IMR-90 (cell line): ENCODE measurements at regions not wholly inside any gene's neighbourhood (a gene's known extent, or its start where the extent isn't known, plus 50 kb on each side); places are given as distances from the start of the nearest gene placed in this dataset.

Source experiments
- ATAC-seq: fragments of 200-7000 bp; cut with Tn5 transposase; 2 replicates; pipeline ENCODE4 v1.9.1; 2020; ENCODE audit warnings: low read depth, mild to moderate bottlenecking, moderate library complexity
- BruUV-seq: library from RNA; stranded (reverse); fragments of 400-500 nt; replicated peaks from 2 replicates; lab custom pipeline; 2021; lab: Mats Ljungman, UMichigan
- CTCF ChIA-PET: fragments of 300-600 bp; formaldehyde crosslinking; extraction: SDS; loops from one replicate; lab custom pipeline; 2021; ENCODE audit warnings: antibody characterized with exemption; lab: Yijun Ruan, JAX
- POLR2A ChIA-PET: fragments of 300-600 bp; sonication (Branson Sonifier 250); formaldehyde crosslinking; loops from one replicate; lab custom pipeline; 2022; ENCODE audit warnings: antibody characterized with exemption; ENCODE audit not compliant: unreplicated experiment; lab: Charles Lee
- DNase-seq: peaks from one replicate; pipeline ENCODE4 v3.0.0; 2013
- H2AFZ ChIP-seq: replicated peaks from 2 replicates; pipeline ENCODE3; 2013; ENCODE audit warnings: low read length, mild to moderate bottlenecking; ENCODE audit not compliant: poor library complexity
- H2AK5ac ChIP-seq: 2 replicates; pipeline ENCODE4 v1.6.1; 2013; ENCODE audit warnings: low read depth, low read length, inconsistent platforms
- H2AK9ac ChIP-seq: replicated peaks from 2 replicates; pipeline ENCODE3; 2013; ENCODE audit warnings: mild to moderate bottlenecking, low read depth, low read length, moderate library complexity; ENCODE audit not compliant: poor library complexity
- H2BK120ac ChIP-seq: 2 replicates; pipeline ENCODE4 v1.6.1; 2013; ENCODE audit warnings: low read depth, low read length, inconsistent platforms
- H2BK15ac ChIP-seq: 3 replicates; pipeline ENCODE4 v1.6.1; 2013; ENCODE audit warnings: low read depth, low read length, inconsistent platforms
- H2BK20ac ChIP-seq: 2 replicates; pipeline ENCODE4 v1.6.1; 2013; ENCODE audit warnings: low read depth, mild to moderate bottlenecking, inconsistent platforms, low read length, moderate library complexity
- H2BK5ac ChIP-seq: 2 replicates; pipeline ENCODE4 v1.6.1; 2013; ENCODE audit warnings: mild to moderate bottlenecking, low read depth, low read length, inconsistent platforms; ENCODE audit not compliant: poor library complexity, severe bottlenecking
- H3K14ac ChIP-seq: replicated peaks from 2 replicates; pipeline ENCODE4 v1.6.1; 2013; ENCODE audit warnings: low read depth, low read length, inconsistent platforms
- H3K18ac ChIP-seq: 2 replicates; pipeline ENCODE4 v1.6.1; 2013; ENCODE audit warnings: low read depth, low read length, control low read depth
- H3K23ac ChIP-seq: 2 replicates; pipeline ENCODE4 v1.6.1; 2013; ENCODE audit warnings: low read depth, low read length, inconsistent platforms
- H3K27ac ChIP-seq: 2 replicates; pipeline ENCODE4 v1.5.1; 2013; ENCODE audit warnings: mild to moderate bottlenecking, control low read depth, low read length; ENCODE audit not compliant: insufficient read depth
- H3K27me3 ChIP-seq: 2 replicates; pipeline ENCODE4 v1.6.1; 2013; ENCODE audit warnings: low read length; ENCODE audit not compliant: control insufficient read depth, insufficient read depth
- H3K36me3 ChIP-seq: 2 replicates; pipeline ENCODE4 v1.6.1; 2013; ENCODE audit warnings: low read length, mixed read lengths; ENCODE audit not compliant: control insufficient read depth, insufficient read depth
- H3K4ac ChIP-seq: 2 replicates; pipeline ENCODE4 v1.6.1; 2013; ENCODE audit warnings: low read depth, low read length, inconsistent platforms
- H3K4me1 ChIP-seq: 2 replicates; pipeline ENCODE4 v1.6.1; 2013; ENCODE audit warnings: low read length, mixed read lengths; ENCODE audit not compliant: control insufficient read depth, insufficient read depth
- H3K4me2 ChIP-seq: 2 replicates; pipeline ENCODE4 v1.6.1; 2013; ENCODE audit warnings: low read depth, mild to moderate bottlenecking, control low read depth, low read length, moderate library complexity
- H3K4me3 ChIP-seq: 2 replicates; pipeline ENCODE4 v1.5.1; 2013; ENCODE audit warnings: low read depth, mild to moderate bottlenecking, control low read depth, low read length, moderate library complexity; ENCODE audit not compliant: insufficient read depth
- H3K56ac ChIP-seq: 2 replicates; pipeline ENCODE4 v1.6.1; 2013; ENCODE audit warnings: low read length, inconsistent platforms; ENCODE audit not compliant: insufficient read depth; ENCODE audit errors: extremely low read depth
- H3K79me1 ChIP-seq, 2 experiments: 2 replicates each; pipeline ENCODE4 v1.6.1; 2013; ENCODE audit warnings: low read length in 2 of 2, inconsistent platforms in 1 of 2, low read depth in 1 of 2
- H3K9ac ChIP-seq: 2 replicates; pipeline ENCODE4 v1.6.1; 2013; ENCODE audit warnings: low read depth, low read length, control low read depth
- H3K9me1 ChIP-seq: 2 replicates; pipeline ENCODE4 v1.6.1; 2013; ENCODE audit warnings: low read length, inconsistent platforms; ENCODE audit not compliant: insufficient read depth
- H3K9me3 ChIP-seq: 2 replicates; pipeline ENCODE4 v1.6.1; 2013; ENCODE audit warnings: low read length; ENCODE audit not compliant: control insufficient read depth, insufficient read depth
- H4K20me1 ChIP-seq: 2 replicates; pipeline ENCODE4 v1.6.1; 2013; ENCODE audit warnings: low read length, inconsistent platforms; ENCODE audit not compliant: insufficient read depth
- H4K5ac ChIP-seq: 2 replicates; pipeline ENCODE4 v1.6.1; 2013; ENCODE audit warnings: mild to moderate bottlenecking, low read depth, low read length, control low read depth
- H4K8ac ChIP-seq, 2 experiments: 2 replicates each; pipeline ENCODE4 v1.6.1; 2013; ENCODE audit warnings: low read depth in 2 of 2, low read length in 2 of 2, control low read depth in 1 of 2, inconsistent platforms in 1 of 2
- H4K91ac ChIP-seq: 2 replicates; pipeline ENCODE4 v1.6.1; 2013; ENCODE audit warnings: low read depth, low read length, inconsistent platforms; ENCODE audit not compliant: insufficient read depth
- CTCF ChIP-seq: conservative IDR thresholded peaks from 2 replicates; pipeline ENCODE4 v1.5.1; 2012; ENCODE audit warnings: mild to moderate bottlenecking, low read depth, low read length, improper control_type of control experiment
- MAFK ChIP-seq: IDR thresholded peaks from 2 replicates; pipeline ENCODE4 v1.6.1; 2012; ENCODE audit warnings: low read depth, low read length, improper control_type of control experiment
- NFE2L2 ChIP-seq: fragments of 150-350 bp; IDR thresholded peaks from 2 replicates; pipeline ENCODE4 v1.6.1; 2016; ENCODE audit warnings: low read depth, mild to moderate bottlenecking, low read length
- POLR2A ChIP-seq: IDR thresholded peaks from 2 replicates; pipeline ENCODE4 v1.6.1; 2012; ENCODE audit warnings: mild to moderate bottlenecking, low read depth, low read length
- RAD21 ChIP-seq: IDR thresholded peaks from 2 replicates; pipeline ENCODE4 v1.6.1; 2012; ENCODE audit warnings: low read length, improper control_type of control experiment
- SMC3 ChIP-seq: fragments of 150-350 bp; IDR thresholded peaks from 2 replicates; pipeline ENCODE4 v1.6.1; 2016; ENCODE audit warnings: low read depth, mild to moderate bottlenecking, antibody characterized with exemption, low read length, moderate library complexity
- WGBS, 2 experiments: methylation state at CpG; one replicate each; pipeline versions ENCODE4 v1.1.5 to v1.1.7; 2013; ENCODE audit warnings: missing lambda C conversion rate in 2 of 2; ENCODE audit not compliant: insufficient read length in 1 of 2; ENCODE audit errors: extremely low coverage in 2 of 2; 5-methylcytosine and 5-hydroxymethylcytosine counted together
- dilution Hi-C: fragments of 300-500 bp; cut with HindIII; formaldehyde crosslinking; loops from one replicate; pipeline ENCODE4 v1.14.3; 2018; ENCODE audit warnings: low sequenced_read_pairs; ENCODE audit not compliant: unreplicated experiment
- in situ Hi-C: fragments of 300-500 bp; cut with MboI; formaldehyde crosslinking; loops from 3 replicates; pipeline ENCODE4 v1.14.3; 2019; ENCODE audit warnings: low sequenced_read_pairs, inconsistent platforms, mixed read lengths
- intact Hi-C: fragments of 100-400 bp; cut with micrococcal nuclease; formaldehyde crosslinking; loops from 2 replicates; pipeline ENCODE4 v1.10.0; 2022

- no peak overlapping the region for H3K4me3 ChIP-seq
- ChIA-PET POLR2A (interaction anchor here (0.6 kb wide), 1 partner anchor 722 kb away, joined by 3 read pairs; no protein-coding TSS in a partner anchor), CTCF (no interaction called here)
- H3K4me2 ChIP-seq = no peak overlapping the region
- H3K9me1 ChIP-seq = no peaks in the 10 kb centered on the region
- no peak overlapping the region for H3K4ac ChIP-seq
- H4K8ac ChIP-seq = no peak overlapping the region
- in situ Hi-C loops = no loop called here
- no peak for TF ChIP-seq CTCF
- no peak for TF ChIP-seq POLR2A
- no peak for TF ChIP-seq SMC3
- TF ChIP-seq NFE2L2 = no peak
- no peak for TF ChIP-seq RAD21
- peak; percentile 59 for TF ChIP-seq MAFK
- no peak overlapping the region for H2AK5ac ChIP-seq
- H4K5ac ChIP-seq = no peak overlapping the region
- H2BK20ac ChIP-seq = no peak overlapping the region
- no peak overlapping the region for H2BK5ac ChIP-seq
- no TSS peak for BruUV-seq
- no peak overlapping the region for H2BK120ac ChIP-seq
- no peak overlapping the region for H3K56ac ChIP-seq
- H3K27me3 ChIP-seq = no peaks in the 10 kb centered on the region
- H3K9me3 ChIP-seq = no peaks in the 10 kb centered on the region
- no peak overlapping the region for H3K18ac ChIP-seq
- H3K36me3 ChIP-seq = no peaks in the 10 kb centered on the region
- no peak overlapping the region for H3K23ac ChIP-seq
- no peak overlapping the region for H2AFZ ChIP-seq
- WGBS, 2 experiments = no CpG with 5 or more reads among the region's 4 CpGs
- no peak overlapping the region for H2AK9ac ChIP-seq
- no peaks in the 10 kb centered on the region for H3K4me1 ChIP-seq
- ATAC-seq (no peak), DNase-seq (no peak)
- H3K27ac ChIP-seq = no peak overlapping the region
- no peaks in the 10 kb centered on the region for H3K79me1 ChIP-seq
- H4K20me1 ChIP-seq = no peaks in the 10 kb centered on the region
- no peak overlapping the region for H2BK15ac ChIP-seq
- no peak overlapping the region for H4K91ac ChIP-seq
- intact Hi-C loops = no loop called here
- H3K14ac ChIP-seq = no peak overlapping the region
- H3K9ac ChIP-seq = no peak overlapping the region
- dilution Hi-C loops = no loop called here
These were observed 382.6 kb upstream of the DCN start for GRCh38 chr12:91565246-91565645.
